IPS-NIHi7 (cell line): ENCODE measurements at regions not wholly inside any gene's neighbourhood (a gene's known extent, or its start where the extent isn't known, plus 50 kb on each side); places are given as distances from the start of the nearest gene placed in this dataset.
A peak's percentile ranks its signal among the peaks of the same experiment; 100 is the strongest.
"Not testable (repeated sequence)": the region's sequence is repeated elsewhere in the genome, so short reads cannot be mapped to it uniquely, and the experiment has no call there.

Experiments used
- DNase-seq: peaks from one replicate; pipeline ENCODE4 v3.0.0; 2012; ENCODE audit warnings: mixed read lengths; ENCODE audit errors: extremely low spot score

GRCh38 chr3:159453945-159454344 lies 534.7 kb upstream of the IL12A start:
- DNase-seq: no peak

- DNase-seq: no peak
Observed at GRCh38 chr3:159455741-159456181, 532.9 kb upstream of the IL12A start.

- DNase-seq: peak; percentile 38
Observed at GRCh38 chr3:159458010-159458409, 530.6 kb upstream of the IL12A start.

GRCh38 chr3:159458982-159459381 lies 529.7 kb upstream of the IL12A start:
- DNase-seq: no peak

- DNase-seq: no peak
Observed at GRCh38 chr3:159472611-159473010, 516.0 kb upstream of the IL12A start.

- no peak for DNase-seq
Observed at GRCh38 chr3:159473206-159473605, 515.4 kb upstream of the IL12A start.

GRCh38 chr3:159480046-159480445 lies 508.6 kb upstream of the IL12A start:
- no peak for DNase-seq

GRCh38 chr3:159482241-159482993 lies 506.2 kb upstream of the IL12A start:
- peak; percentile 15 for DNase-seq

- DNase-seq: no peak
Observed at GRCh38 chr3:159482994-159483367, 505.7 kb upstream of the IL12A start.

GRCh38 chr3:159486580-159486979 lies 502.1 kb upstream of the IL12A start:
- DNase-seq: peak; percentile 60

- no peak for DNase-seq
Observed at GRCh38 chr3:159487304-159487703, 501.3 kb upstream of the IL12A start.

GRCh38 chr3:159488602-159489001 lies 500.0 kb upstream of the IL12A start:
- DNase-seq: no peak

GRCh38 chr3:159497361-159497760 lies 491.3 kb upstream of the IL12A start:
- DNase-seq: no peak

- no peak for DNase-seq
Observed at GRCh38 chr3:159499031-159499793, 489.4 kb upstream of the IL12A start.

- no peak for DNase-seq
Observed at GRCh38 chr3:159501029-159501428, 487.6 kb upstream of the IL12A start.

- DNase-seq: no peak
Observed at GRCh38 chr3:159502986-159503385, 485.6 kb upstream of the IL12A start.

- not testable (repeated sequence) for DNase-seq
Observed at GRCh38 chr3:159510988-159511387, 477.6 kb upstream of the IL12A start.

- no peak for DNase-seq
Observed at GRCh38 chr3:159513444-159513843, 475.2 kb upstream of the IL12A start.

- DNase-seq: no peak
Observed at GRCh38 chr3:159513867-159514380, 474.7 kb upstream of the IL12A start.

GRCh38 chr3:159517105-159517504 lies 471.5 kb upstream of the IL12A start:
- DNase-seq: no peak

- DNase-seq: no peak
Observed at GRCh38 chr3:159520638-159521037, 468.0 kb upstream of the IL12A start.

GRCh38 chr3:159522276-159522675 lies 466.4 kb upstream of the IL12A start:
- no peak for DNase-seq
